ENCODE measurements at regions not wholly inside any gene's neighbourhood (a gene's known extent, or its start where the extent isn't known, plus 50 kb on each side); places are given as distances from the start of the nearest gene placed in this dataset.
"Not testable (repeated sequence)": the region's sequence is repeated elsewhere in the genome, so short reads cannot be mapped to it uniquely, and the experiment has no call there.

GRCh38 chr22:26769663-26770062 is 112.3 kb downstream of the MIAT start:
- no peak for DNase-seq

DNA sequence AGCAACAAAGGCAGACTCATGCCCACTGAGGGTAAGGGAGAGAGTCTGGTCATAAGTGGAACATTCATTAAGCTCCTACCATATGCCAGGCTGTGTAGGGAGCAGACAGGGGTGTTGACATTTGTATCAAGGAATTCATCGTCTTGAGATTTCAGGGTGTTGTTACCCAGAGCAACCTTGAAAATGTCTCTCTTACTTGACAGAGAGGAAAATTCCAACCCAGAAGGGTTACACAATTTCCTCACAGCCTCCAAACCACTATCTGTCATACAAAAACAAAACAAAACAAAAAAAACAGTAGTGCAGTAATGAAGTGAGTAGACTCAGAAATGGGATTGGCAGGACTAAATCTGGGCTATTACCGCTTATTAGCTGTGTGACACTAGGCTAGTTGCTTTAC is 113.2 kb downstream of the MIAT start:
- peak in 1 of 3 donors; percentile 20 for DNase-seq

DNA sequence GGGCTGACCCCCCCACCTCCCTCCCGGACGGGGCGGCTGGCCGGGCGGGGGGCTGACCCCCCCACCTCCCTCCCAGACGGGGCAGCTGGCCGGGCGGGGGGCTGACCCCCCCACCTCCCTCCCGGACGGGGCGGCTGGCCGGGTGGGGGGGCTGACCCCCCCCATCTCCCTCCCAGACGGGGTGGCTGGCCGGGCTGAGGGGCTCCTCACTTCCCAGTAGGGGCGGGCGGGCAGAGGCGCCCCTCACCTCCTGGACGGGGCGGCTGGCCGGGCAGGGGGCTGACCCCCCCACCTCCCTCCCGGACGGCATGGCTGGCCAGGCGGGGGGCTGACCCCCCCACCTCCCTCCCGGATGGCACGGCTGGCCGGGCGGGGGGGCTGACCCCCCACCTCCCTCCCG is 115.7 kb downstream of the MIAT start:
- DNase-seq: not testable (repeated sequence)

DNA sequence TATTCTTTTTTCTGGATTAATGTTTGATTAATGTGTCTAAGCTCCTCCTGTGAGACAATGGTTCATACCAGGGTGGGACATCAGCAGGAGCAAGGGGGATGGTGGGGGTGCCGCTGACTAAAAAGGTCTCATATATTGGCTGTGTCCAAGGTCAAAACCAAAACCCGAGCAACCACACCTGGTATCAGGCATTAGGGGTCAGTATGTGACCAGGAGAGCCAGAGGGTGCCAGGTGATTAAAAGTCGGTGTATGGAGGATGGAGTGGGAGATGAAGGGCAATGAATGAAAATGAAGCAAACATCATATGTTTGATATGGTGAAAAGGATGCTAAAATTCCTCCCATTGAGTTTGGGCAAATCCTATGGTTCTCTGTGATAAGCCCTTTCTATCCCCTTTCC is 118.0 kb downstream of the MIAT start:
- no peak for DNase-seq

- DNase-seq: no peak
Measured at GRCh38 chr22:26777156-26777801, 119.9 kb downstream of the MIAT start.

DNA sequence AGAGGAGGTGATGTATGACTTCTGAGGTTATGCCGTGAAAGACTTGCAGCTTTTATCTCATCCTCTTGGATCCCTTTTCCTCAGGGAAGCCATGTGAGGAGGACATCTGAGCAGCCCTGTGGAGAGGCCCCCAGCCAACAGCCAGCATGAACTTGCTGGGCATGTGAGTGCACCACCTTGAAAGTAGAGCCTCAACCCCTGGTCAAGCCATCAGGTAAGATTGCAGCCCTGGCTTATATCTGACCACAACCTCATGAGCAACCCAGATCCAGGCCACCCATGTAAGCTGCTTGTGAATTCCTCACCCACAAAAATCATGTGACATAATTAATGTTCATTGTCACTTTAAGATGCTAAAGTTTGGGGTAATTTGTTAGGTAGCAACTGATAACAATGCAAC is 121.0 kb downstream of the MIAT start:
- DNase-seq: no peak

GRCh38 chr22:26779108-26779507 is 121.7 kb downstream of the MIAT start:
- no peak for DNase-seq

GRCh38 chr22:26779929-26780328 is 122.5 kb downstream of the MIAT start:
- DNase-seq: no peak

GRCh38 chr22:26780521-26780920 is 123.1 kb downstream of the MIAT start:
- DNase-seq: no peak

DNA sequence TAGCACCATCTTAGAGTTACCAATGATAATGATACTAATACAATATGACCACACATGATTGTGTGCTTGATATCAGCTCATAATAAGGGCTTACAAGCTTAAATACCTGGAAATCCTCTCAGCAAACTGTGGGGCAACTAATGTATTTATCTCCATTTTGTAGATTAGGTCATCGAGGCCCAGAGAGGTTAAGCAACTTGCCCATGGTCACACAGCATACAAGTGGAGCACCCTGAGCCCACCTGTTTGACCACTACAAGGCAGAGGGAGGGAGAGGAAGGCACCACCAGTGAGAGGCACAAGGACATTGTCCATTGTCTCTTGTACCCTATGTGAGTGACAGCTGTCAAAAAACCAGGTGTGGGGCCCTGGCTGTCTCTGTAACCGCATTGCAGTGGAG is 123.7 kb downstream of the MIAT start:
- DNase-seq: no peak

DNA sequence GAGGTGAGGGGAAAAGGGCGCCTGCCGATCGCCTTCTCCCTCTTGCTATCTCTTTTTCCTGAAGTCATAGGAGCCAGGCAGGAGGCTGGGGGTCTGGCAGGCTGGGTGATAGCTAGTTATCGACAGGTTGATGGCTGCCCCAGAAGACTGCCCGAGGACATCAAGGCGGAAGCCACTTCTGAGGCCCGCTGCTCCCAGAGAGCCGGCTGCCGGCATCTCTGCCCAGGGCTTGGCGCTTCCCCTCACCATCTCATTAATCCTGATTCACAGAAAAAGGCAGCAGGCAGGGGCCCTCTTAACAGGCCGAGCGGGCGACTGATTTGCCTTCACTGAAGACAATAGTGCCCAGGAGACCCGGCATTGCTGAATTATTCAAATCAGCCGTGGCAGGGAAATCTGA is 124.2 kb downstream of the MIAT start:
- DNase-seq: no peak

- DNase-seq: no peak
Measured at GRCh38 chr22:26783885-26784284, 126.5 kb downstream of the MIAT start.

DNA sequence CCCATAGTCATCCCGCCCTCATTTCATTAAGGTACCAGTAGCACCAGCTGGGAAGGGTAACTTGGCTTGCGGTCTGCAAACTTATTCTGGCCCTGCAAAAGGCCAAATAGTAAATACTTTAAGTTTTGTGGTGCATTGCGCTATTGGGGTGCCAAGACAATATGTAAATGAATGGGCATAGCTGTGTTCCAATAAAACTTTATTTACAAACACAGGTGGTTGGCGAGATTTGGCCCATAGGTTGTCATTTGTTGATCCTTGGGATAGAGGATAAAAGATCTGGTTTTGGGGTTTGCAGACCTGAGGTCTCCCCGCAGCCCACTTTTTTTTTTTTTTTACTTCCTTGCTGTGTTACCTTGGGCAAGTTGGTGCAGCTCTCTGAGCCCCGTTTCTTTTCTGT is 127.4 kb downstream of the MIAT start:
- DNase-seq: no peak

GRCh38 chr22:26785932-26786331 is 128.5 kb downstream of the MIAT start:
- no peak for DNase-seq

DNA sequence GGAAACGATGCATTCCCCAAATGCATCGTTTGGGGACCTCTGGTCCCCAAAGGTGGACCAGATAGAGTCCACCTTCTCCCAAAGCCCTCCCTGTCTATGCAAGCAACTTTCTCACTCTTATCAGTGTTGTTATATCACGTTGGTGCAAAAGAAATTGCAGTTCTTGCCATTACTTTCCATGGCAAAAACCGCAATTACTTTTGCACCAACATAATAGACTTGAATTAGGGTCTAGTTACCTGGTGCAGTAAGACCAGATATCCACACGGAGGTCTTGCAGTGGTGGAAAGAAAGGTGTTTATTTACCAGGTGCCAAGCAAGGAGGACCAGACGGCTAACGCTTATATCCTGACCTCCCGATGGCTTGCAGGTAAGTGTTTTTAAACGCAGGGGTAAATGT is 129.0 kb downstream of the MIAT start:
- no peak for DNase-seq

- no peak for DNase-seq
Measured at GRCh38 chr22:26789951-26790350, 132.6 kb downstream of the MIAT start.

DNA sequence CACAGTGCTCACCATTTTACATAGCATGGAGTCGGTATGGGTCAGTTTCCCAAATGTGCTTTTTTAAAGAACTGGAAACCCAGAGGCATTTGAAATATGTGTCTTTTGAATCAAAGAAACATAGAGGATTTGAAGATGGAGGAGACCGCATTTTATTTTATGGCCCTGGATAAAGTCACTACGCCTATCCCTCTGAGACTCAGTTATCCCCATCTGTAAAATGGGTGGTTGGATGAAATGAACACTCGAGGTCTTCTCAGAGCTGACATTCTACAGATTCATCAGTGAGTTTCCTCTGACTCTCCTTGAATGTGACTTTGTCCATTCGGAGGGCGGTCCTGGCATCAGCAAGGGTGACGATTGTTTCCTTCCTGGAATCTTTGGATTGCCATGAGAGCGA is 135.1 kb downstream of the MIAT start:
- no peak for DNase-seq

DNA sequence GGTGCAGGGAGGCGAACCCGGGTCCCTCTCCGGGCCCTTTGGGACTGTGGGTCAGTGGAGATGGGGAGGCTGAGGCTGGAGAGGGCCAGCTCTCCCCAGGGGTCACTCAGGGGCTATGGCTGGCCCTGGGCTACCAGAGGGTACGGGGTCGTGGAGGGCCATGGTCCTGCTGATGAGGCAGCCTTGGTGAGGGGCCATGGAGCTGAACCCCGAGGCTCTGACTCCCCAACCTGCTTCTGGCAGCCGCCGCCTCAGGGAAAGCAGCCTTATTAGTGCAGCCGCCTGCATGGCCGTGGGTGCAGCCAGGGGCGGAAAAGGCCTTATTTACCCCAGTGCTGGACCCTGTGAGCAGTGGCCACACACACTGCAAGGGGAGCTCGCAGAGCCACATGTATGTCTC is 139.4 kb downstream of the MIAT start:
- DNase-seq: no peak

GRCh38 chr22:26797910-26798309 is 140.5 kb downstream of the MIAT start:
- no peak for DNase-seq

DNA sequence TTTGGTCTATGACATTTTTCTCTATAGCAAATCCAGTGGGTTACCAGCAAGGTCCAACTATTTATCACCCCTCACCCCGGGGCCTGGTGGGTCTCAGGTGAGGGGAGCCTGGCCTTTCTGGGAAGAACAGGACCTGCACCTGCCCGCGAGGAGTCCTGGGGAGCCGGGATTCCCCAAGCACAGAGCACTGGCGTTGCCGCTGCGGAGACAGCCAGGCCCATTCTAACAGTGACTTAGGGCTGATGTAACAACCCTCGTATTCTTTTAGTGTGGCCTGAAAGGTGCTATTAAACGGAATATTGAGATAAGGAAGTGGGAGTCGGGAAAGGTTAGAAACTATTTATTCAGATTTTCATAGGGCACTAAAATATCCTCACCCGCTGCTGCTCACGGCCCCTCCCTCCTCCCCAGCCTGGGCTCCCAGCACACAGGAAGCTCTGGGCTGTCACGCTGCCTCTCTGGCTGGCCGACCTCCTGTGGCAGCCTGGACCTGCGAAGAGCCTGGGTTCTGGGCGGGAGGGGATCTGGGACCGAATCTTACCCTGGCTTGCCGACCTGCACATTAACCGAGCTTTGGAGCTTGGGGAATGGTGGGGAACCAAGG is 141.2 kb downstream of the MIAT start:
- no peak for DNase-seq

- DNase-seq: no peak
Measured at GRCh38 chr22:26800858-26801257, 143.5 kb downstream of the MIAT start.

DNA sequence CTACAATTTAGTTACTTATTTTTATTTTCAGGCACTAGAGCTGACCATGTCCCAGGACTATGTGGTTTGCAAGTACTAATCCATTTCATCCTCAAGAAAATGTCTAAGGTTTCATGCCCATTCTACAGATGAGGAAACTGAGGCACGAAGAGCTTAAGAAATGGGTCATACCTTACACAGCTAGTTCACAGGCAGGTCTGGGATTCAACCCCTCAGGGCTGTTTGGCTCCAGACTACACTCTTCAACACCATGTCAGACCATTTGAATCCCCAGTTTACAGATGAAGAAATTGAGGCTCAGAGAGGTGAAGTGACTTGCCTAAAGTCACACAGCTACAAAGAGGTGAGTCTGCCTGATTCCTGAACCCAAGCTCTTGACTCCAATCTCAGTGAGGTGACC is 144.1 kb downstream of the MIAT start:
- DNase-seq: no peak

- DNase-seq: no peak
Measured at GRCh38 chr22:26804315-26804714, 146.9 kb downstream of the MIAT start.

- DNase-seq: no peak
Measured at GRCh38 chr22:26804911-26805539, 147.6 kb downstream of the MIAT start.

Data from suppressor macrophage treated with lipopolysaccharide for 1 hour (primary cell).